GM20000 (cell line): ENCODE measurements at regions not wholly inside any gene's neighbourhood (a gene's known extent, or its start where the extent isn't known, plus 50 kb on each side); places are given as distances from the start of the nearest gene placed in this dataset.

ENCODE experiments used
- DNase-seq: peaks from one replicate; pipeline ENCODE4 v3.0.0; 2012; ENCODE audit warnings: low spot score
- CTCF ChIP-seq: IDR thresholded peaks from 2 replicates; pipeline ENCODE4 v1.5.1; 2012; ENCODE audit warnings: mild to moderate bottlenecking, control low read depth; ENCODE audit errors: extremely low read depth, missing control alignments

GRCh38 chr18:42525905-42526304 lies 570.9 kb downstream of the PIK3C3 start:
- DNase-seq = no peak
- no peak for TF ChIP-seq CTCF

- no peak for TF ChIP-seq CTCF
- no peak for DNase-seq
Measured at GRCh38 chr18:42527766-42528165, 572.7 kb downstream of the PIK3C3 start.

GRCh38 chr18:42530276-42530675 lies 575.2 kb downstream of the PIK3C3 start:
- no peak for DNase-seq
- no peak for TF ChIP-seq CTCF

GRCh38 chr18:42532119-42532518 lies 577.1 kb downstream of the PIK3C3 start:
- DNase-seq = no peak
- no peak for TF ChIP-seq CTCF

- no peak for TF ChIP-seq CTCF
- DNase-seq = no peak
Measured at GRCh38 chr18:42533009-42533575, 578.1 kb downstream of the PIK3C3 start.

- no peak for DNase-seq
- TF ChIP-seq CTCF = no peak
Measured at GRCh38 chr18:42533616-42534015, 578.6 kb downstream of the PIK3C3 start.

GRCh38 chr18:42534313-42534712 lies 579.3 kb downstream of the PIK3C3 start:
- DNase-seq = no peak

More at GRCh38 chr18:42534313-42534712, 579.3 kb downstream of the PIK3C3 start:
- no peak for TF ChIP-seq CTCF
